ENCODE measurements at regions not wholly inside any gene's neighbourhood (a gene's known extent, or its start where the extent isn't known, plus 50 kb on each side); places are given as distances from the start of the nearest gene placed in this dataset.
"Not testable (repeated sequence)": the region's sequence is repeated elsewhere in the genome, so short reads cannot be mapped to it uniquely, and the experiment has no call there.

- no peak for DNase-seq
Observed at GRCh38 chr1:196160066-196160795, 448.0 kb downstream of the KCNT2 start.

GRCh38 chr1:196155586-196155985, 452.7 kb downstream of the KCNT2 start:
- no peak for DNase-seq

DNA sequence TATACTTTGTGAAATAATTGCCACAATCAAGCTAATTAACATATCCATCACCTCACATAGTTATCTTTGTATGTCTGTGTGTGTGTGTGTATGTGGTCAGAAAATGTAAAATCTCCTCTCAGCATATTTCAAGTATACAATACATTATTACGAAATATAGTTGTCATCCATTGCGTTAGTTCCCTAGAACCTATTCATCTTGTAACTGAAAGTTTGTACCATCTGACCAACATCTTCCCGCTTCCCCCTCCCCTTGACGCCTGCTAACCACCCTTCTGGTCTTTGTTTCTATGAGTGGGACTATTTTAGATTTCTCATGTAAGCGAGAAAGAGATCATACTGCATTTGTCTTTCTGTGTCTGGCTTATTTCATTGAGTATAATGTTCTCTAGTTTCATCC, 455.3 kb downstream of the KCNT2 start:
- DNase-seq: no peak

DNA sequence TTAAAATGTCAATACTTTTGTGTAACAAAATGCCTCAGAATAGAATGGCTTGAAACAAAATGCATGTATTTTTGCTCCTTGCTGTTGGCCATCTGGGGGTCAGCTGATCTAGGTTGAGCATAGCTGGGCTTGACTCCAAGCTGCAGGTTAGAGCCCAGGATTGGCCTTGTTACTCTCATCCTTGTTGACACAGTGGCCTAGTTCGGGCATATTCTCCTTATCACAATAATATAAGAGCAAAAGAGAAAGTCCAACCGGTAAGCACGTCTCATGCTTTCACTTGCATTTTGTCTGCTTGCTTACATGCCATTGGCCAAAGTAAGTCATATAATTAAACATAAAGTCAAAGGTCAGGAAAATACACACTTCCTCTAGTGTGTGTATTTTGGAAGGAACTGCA, 456.2 kb downstream of the KCNT2 start:
- DNase-seq: no peak

DNA sequence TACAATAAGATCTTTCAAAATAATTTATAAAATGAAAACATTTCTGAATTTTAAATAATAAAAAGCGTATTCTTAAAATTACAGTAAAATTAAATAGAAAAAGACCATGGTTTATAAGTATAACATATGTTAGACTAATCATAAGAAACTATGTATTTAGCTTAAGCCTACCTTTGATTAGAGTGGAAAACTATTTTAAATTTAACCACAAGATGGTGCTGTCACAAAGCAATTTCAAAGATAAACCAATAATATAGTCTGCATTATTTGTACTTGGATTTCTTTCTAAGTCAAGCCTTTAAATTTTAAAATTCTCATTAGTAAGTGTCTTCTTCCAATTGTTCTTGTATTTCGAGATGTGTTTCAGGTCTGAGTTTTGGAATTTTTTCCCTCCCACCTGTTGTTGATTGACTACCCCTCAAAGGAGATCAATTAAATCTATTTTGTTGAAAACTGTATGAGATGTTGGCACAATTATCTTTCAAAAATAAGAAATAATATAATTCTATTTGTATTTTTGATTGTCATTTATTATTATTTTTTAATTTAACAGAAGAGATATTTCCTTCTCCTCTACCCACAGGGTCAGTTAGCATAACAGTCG, 459.8 kb downstream of the KCNT2 start:
- no peak for DNase-seq

- no peak for DNase-seq
Observed at GRCh38 chr1:196147530-196147929, 460.7 kb downstream of the KCNT2 start.

GRCh38 chr1:196145151-196145550, 463.1 kb downstream of the KCNT2 start:
- DNase-seq: not testable (repeated sequence)

- DNase-seq: no peak
Observed at GRCh38 chr1:196144588-196144987, 463.7 kb downstream of the KCNT2 start.

GRCh38 chr1:196143602-196144342, 464.5 kb downstream of the KCNT2 start:
- no peak for DNase-seq

GRCh38 chr1:196142111-196142640, 466.1 kb downstream of the KCNT2 start:
- no peak for DNase-seq

- DNase-seq: no peak
Observed at GRCh38 chr1:196136396-196136795, 471.8 kb downstream of the KCNT2 start.

DNA sequence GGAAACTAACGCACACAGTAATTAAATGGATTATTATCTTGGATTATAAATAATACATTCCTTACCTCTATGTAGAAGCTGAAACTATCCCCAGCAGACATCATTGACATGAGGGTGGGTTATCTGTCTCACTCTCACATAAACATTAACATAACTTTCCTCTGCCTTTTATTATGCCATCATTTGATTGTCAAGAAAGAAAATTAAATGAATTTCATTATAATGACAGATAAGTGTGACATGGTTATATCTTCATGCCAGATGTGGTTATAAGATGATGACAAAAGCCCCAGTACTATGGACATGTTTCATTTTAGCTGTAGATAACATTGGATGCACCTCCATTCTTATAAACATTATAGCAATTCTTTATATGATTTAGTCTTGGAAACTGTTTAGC, 476.5 kb downstream of the KCNT2 start:
- DNase-seq: no peak

GRCh38 chr1:196128835-196129234, 479.4 kb downstream of the KCNT2 start:
- DNase-seq: no peak

DNA sequence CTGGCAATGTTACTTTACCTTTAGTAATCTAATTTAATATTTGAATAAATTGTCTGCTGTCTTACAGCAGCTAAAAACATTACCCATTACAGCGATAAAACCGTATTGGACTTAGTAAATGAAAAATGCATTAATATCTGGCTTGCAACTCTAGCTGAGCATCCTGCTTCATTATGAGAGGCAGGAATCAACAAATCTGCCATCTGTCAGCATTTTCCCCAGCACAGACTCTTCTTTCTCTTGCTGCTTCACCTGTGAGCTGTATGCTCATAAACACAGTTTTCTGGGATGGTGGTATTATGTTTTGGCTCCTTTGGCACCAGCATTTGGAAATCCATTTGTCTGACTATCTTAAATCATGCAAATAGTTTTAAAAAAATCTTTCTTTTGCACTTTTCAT, 487.1 kb downstream of the KCNT2 start:
- DNase-seq: no peak

DNA sequence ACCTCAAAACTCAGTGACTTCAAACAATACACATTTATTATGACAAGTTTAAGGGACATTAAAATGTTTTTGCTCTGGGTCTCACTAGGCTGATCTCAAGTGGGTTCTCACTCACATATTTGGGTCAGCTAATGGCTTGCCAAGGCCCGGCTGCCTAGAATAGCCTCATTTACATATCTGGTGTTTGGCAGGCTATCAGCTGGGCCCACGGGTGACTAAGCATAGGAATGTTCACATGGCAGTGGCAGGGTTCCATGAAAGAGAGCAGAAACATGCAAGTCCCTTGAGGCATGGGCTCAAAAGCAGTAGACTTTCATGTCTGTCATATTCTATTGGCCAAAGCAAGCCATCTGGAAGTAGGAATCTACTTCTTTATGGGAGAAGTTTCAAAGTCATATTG, 492.6 kb downstream of the KCNT2 start:
- no peak for DNase-seq

DNA sequence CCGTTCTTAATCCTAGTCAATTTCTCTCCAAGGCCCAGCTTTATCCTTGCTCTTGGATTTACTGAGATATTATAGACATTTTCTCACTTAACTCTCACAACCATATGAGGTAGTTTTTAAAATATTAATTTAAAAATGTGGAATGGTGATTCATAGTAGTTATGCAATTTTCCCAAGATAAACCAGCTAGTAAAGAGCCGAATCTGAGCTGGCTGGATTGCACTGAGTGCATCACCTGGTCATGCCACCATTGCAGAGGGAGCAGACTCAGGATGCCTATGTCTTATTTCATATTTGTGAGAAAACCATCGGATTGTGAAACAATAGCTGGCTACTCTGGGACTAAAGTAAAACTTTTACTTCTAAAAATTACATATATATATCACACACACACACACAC, 494.0 kb downstream of the KCNT2 start:
- no peak for DNase-seq

GRCh38 chr1:196108990-196109389, 499.2 kb downstream of the KCNT2 start:
- not testable (repeated sequence) for DNase-seq

DNA sequence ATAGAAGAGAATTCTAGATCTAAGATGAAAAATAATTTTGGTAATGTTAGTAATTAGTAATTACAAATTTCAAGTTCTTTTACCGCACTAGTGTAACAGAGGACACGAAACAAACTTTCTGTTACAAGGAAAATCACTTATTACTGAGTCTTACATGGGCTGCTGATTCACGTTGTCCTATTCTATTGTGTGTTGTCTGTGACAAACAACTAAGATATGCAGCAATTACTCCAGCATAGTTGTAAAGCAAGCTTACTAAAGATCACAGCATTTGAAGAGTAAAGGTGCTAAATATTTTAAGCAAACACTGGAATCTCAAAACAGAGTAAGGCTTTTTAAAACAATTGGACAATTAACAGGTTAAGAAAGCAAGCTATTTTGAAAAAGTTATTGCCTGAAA, 502.3 kb downstream of the KCNT2 start:
- no peak for DNase-seq

DNA sequence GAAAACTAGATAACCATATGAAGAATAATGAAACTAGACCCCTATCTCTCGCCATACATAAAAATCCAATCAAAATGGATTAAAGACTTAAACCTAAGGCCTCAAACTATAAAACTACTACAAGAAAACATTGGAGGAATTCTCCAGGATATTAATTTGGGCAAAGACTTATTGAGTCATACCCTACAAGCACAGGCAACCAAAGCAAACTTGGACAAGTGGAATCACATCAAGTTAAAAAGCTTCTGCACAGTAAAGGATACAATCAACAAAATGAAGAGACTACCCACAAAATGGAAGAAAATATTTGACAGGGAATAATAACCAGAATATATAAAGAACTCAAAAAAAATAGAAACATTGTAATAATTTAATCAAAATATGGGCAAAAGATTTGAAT, 505.4 kb downstream of the KCNT2 start:
- no peak for DNase-seq

- DNase-seq: no peak
Observed at GRCh38 chr1:196098000-196098399, 510.2 kb downstream of the KCNT2 start.

DNA sequence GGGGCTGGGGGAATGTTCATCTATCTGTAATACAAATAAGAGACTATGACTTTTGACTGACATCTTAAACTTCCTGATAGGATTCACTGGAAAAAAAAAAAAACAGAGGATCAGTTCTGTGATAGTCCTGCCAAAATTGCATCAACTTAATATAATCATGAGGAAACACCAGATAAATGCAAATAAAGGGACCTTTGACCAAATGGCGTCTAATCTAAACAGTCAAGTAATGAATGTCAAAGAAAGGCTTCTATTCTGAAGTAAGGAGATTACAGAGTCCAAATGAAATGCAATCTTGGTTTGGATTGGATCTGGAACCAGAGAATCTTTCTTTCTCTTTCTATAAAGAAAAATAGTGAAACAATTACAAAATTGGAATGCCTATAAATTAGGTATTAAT, 513.4 kb downstream of the KCNT2 start:
- DNase-seq: no peak

- DNase-seq: no peak
Observed at GRCh38 chr1:196091397-196092135, 516.7 kb downstream of the KCNT2 start.

DNA sequence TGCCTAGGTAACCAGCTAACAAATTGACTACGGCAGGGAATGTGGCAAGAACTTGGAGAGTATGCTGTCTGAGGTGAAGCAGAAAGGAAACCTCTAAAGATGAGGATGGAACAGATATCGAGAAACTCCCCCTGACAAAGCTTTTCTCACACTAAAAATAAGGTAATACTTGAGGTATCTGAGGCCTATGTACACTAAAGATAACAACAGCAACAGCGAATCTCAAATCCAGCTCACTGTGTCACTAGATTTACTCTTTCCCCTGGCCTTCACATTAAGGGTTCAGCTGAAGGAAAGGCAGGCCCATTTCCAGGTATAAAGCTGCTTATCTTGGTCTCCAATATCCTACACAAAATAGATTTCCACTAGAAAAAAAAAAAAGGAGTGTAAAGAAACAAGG, 518.0 kb downstream of the KCNT2 start:
- no peak for DNase-seq

Measured in activated CD8-positive, alpha-beta memory T cell treated with anti-CD3 and anti-CD28 coated beads, Interleukin-2, amount 50 U/mL, for 4 hours (primary cell).